ENCODE measurements at regions not wholly inside any gene's neighbourhood (a gene's known extent, or its start where the extent isn't known, plus 50 kb on each side); places are given as distances from the start of the nearest gene placed in this dataset.
A peak's percentile ranks its signal among the peaks of the same experiment; 100 is the strongest.

- H2BK5ac ChIP-seq (ENCODE audit: low read depth, low read length): no peak overlapping the region
- no peak overlapping the region for H3K9ac ChIP-seq (replicated peaks in 1 of 4; ENCODE audit: extremely low read depth in 1 of 4, low read depth in 3 of 4, low read length in 3 of 4)
- no peak overlapping the region for H4K5ac ChIP-seq (ENCODE audit: insufficient read length, low read depth, low read length)
- no peak overlapping the region for H2BK15ac ChIP-seq (ENCODE audit: low read length)
- no peak overlapping the region for H2BK20ac ChIP-seq (ENCODE audit: low read length)
- H3K36me3 ChIP-seq (ENCODE audit: control insufficient read depth in 2 of 4, insufficient read depth in 4 of 4, low read length in 3 of 4): no peaks in the 10 kb centered on the region
- no peak for DNase-seq (ENCODE audit: low read depth in 1 of 2, low spot score in 2 of 2)
- peak overlapping the region; percentile 32; the same call in 1 of the 2 replicates for H2AFZ ChIP-seq (ENCODE audit: low read length)
- CTCF ChIA-PET (ENCODE audit: partially characterized antibody): interaction anchor here (0.8 to 1.7 kb wide), 3 partner anchors 121 to 136 kb away, joined by 3 to 5 read pairs (median 4); no protein-coding TSS in a partner anchor
- no peaks in the 10 kb centered on the region for H3K79me1 ChIP-seq (ENCODE audit: low read depth, low read length)
- no peak overlapping the region for H2BK12ac ChIP-seq (ENCODE audit: low read depth, low read length)
- no peak overlapping the region for H3K27ac ChIP-seq (ENCODE audit: low read depth, low read length)
- H3K14ac ChIP-seq (ENCODE audit: insufficient read length): no peak overlapping the region
- H4K20me1 ChIP-seq (replicated peaks in 1 of 2; ENCODE audit: control insufficient read depth in 1 of 2, insufficient read depth in 2 of 2, low read length in 2 of 2): no peaks in the 10 kb centered on the region
- H2AK5ac ChIP-seq (ENCODE audit: low read depth, low read length): no peak overlapping the region
- no peak overlapping the region for H2BK120ac ChIP-seq (replicated peaks; ENCODE audit: low read depth, low read length)
- H3K4ac ChIP-seq (replicated peaks; ENCODE audit: insufficient read length, low read depth, low read length): no peak overlapping the region
- no peaks in the 10 kb centered on the region for H3K9me3 ChIP-seq (ENCODE audit: insufficient read depth in 2 of 2, low read depth in 1 of 2, low read length in 1 of 2)
- 95% methylated on average over 13 of the region's 13 CpGs; no CpG with 5 or more reads in 1 of the 2 experiments for WGBS, 2 experiments (ENCODE audit: extremely low coverage in 1 of 2, insufficient coverage in 1 of 2, insufficient read length in 1 of 2, insufficient replicate concordance in 2 of 2, low coverage in 1 of 2, low lambda C conversion rate in 2 of 2, missing lambda C conversion rate in 1 of 2)
- H3K4me1 ChIP-seq (replicated peaks in 1 of 4; ENCODE audit: control insufficient read depth in 3 of 4, insufficient read depth in 4 of 4, low read length in 3 of 4): peaks cover 0 to 2% (median 0%) of the 10 kb centered on the region in 4 experiments; a peak in 1 of 7 replicates
- H4K8ac ChIP-seq (ENCODE audit: extremely low read depth, insufficient read depth, low read length): no peak overlapping the region
- H3K4me2 ChIP-seq (ENCODE audit: insufficient read depth in 1 of 2, low read depth in 2 of 2, low read length in 2 of 2): no peak overlapping the region
- no peak overlapping the region for H3K23ac ChIP-seq (ENCODE audit: insufficient read length)
- POLR2A ChIA-PET (ENCODE audit: partially characterized antibody): no interaction called here
- H3K23me2 ChIP-seq (ENCODE audit: low read depth, low read length): no peaks in the 10 kb centered on the region
- H4K91ac ChIP-seq (replicated peaks; ENCODE audit: insufficient read length, low read length): no peak overlapping the region
- H3K79me2 ChIP-seq (ENCODE audit: control insufficient read depth in 1 of 2, insufficient read depth in 2 of 2, low read length in 2 of 2): no peaks in the 10 kb centered on the region
- no peaks in the 10 kb centered on the region for H3K27me3 ChIP-seq (replicated peaks in 1 of 4; ENCODE audit: control insufficient read depth in 3 of 4, extremely low read depth in 1 of 4, insufficient read depth in 3 of 4, low read length in 3 of 4)
- H3K4me3 ChIP-seq (ENCODE audit: extremely low read depth in 1 of 4, insufficient read depth in 2 of 4, low read depth in 3 of 4, low read length in 4 of 4): no peak overlapping the region
- H3K56ac ChIP-seq (replicated peaks; ENCODE audit: insufficient read length, low read depth, low read length): no peak overlapping the region
- FAIRE-seq: no peak
- no peak overlapping the region for H3K18ac ChIP-seq (ENCODE audit: extremely low read depth, low read length)
- no peak for TF ChIP-seq SP4 (IDR thresholded peaks at IDR 0.05; ENCODE audit: low read length)
- no peak for TF ChIP-seq ATF3 (IDR thresholded peaks at IDR 0.05; ENCODE audit: insufficient read depth, low read depth, low read length)
These were observed 158.4 kb upstream of the ZNF32 start for GRCh38 chr10:43806831-43807640.

Data from H1 (cell line).